NB4 (cell line): ENCODE measurements at regions not wholly inside any gene's neighbourhood (a gene's known extent, or its start where the extent isn't known, plus 50 kb on each side); places are given as distances from the start of the nearest gene placed in this dataset.

Source experiments
- CTCF ChIP-seq: IDR thresholded peaks from one replicate; pipeline ENCODE4 v1.5.1; 2012; ENCODE audit warnings: low read depth, low read length
- MAX ChIP-seq: IDR thresholded peaks from 2 replicates; pipeline ENCODE4 v1.6.1; 2011; ENCODE audit warnings: low read depth, low read length

DNA sequence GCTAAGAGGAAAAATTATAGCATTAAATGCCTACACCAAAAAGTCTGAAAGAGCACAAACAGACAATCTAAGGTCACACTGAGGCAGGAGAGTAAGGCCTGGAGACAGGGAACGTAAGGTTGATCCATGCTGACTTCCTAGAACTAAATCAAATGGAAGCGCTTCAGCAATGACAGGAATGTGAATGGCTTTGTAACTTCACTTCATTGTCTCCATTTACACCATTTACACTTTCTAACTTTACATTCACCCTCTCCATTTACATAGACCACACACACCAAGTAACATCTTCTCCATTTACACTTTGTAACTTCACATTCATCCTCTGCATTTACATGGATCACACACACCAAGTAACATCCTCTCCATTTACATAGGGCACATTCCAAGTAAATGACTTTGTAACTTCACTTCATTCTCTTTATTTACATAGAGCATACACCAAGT, 103.1 kb upstream of the SPATS2L start:
- TF ChIP-seq MAX (no peak), CTCF (no peak)
